Lower lobe of right lung (tissue), 2 donors: ENCODE measurements at regions not wholly inside any gene's neighbourhood (a gene's known extent, or its start where the extent isn't known, plus 50 kb on each side); places are given as distances from the start of the nearest gene placed in this dataset.

Experiments
- ATAC-seq, 2 donors: fragments of 200-7000 bp; cut with Tn5 transposase; one replicate each; pipeline ENCODE4 v1.9.1; 2020 to 2022; ENCODE audit warnings: mild to moderate bottlenecking in 2 of 2, moderate library complexity in 2 of 2
- DNase-seq: peaks from one replicate; pipeline ENCODE4 v3.0.0-alpha.2; 2020
- H3K27ac ChIP-seq: fragments of 200-600 bp; one replicate; pipeline ENCODE4 v1.8.0; 2022
- H3K27me3 ChIP-seq: fragments of 200-600 bp; one replicate; pipeline ENCODE4 v1.8.0; 2022; ENCODE audit warnings: low read depth
- H3K36me3 ChIP-seq: fragments of 200-600 bp; one replicate; pipeline ENCODE4 v1.8.0; 2022; ENCODE audit warnings: mild to moderate bottlenecking
- H3K4me1 ChIP-seq: fragments of 200-600 bp; one replicate; pipeline ENCODE4 v1.8.0; 2022
- H3K4me3 ChIP-seq: fragments of 200-600 bp; one replicate; pipeline ENCODE4 v1.8.0; 2022; ENCODE audit warnings: mild to moderate bottlenecking
- H3K9me3 ChIP-seq: fragments of 200-600 bp; one replicate; pipeline ENCODE4 v1.8.0; 2022
- intact Hi-C: fragments of 100-400 bp; cut with DNase I; formaldehyde crosslinking; loops from one replicate; pipeline ENCODE4 v1.11.0; 2022
- TF ChIP-seq, protein P1 (sequence below): fragments of 200-600 bp; IDR thresholded peaks from one replicate; pipeline ENCODE4 v1.8.0; 2022; ENCODE audit warnings: antibody characterized with exemption, mild to moderate bottlenecking
- donor health status: DM: no; HTN: yes; CAD: no; lungs with severe emphysema.

DNA sequence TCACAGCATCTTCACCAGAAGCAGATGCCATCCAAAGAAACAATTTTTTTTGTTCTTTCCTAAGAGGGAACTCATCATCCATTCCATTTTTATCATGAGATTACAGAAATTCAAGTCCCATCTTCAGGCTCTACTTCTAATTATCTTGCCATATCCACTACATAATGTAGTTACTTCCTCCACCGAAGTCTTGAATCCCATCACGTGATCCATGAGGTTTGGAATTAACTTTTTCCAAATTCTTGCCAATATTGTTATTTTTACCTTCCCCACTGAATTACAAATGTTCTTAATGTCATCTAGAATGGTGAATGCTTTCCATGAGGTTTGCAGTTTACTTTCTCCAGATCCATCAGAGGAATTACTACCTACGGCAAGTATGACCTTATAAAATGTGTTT is 1014.7 kb upstream of the LRRN3 start:
- ATAC-seq: no peak
- H3K9me3 ChIP-seq: peaks cover 5% of the 10 kb centered on the region
- no peak overlapping the region for H3K4me3 ChIP-seq
- no peaks in the 10 kb centered on the region for H3K27me3 ChIP-seq
- intact Hi-C loops: no loop called here
- no peak overlapping the region for H3K27ac ChIP-seq
- DNase-seq: no peak
- no peaks in the 10 kb centered on the region for H3K4me1 ChIP-seq
- no peaks in the 10 kb centered on the region for H3K36me3 ChIP-seq
- TF ChIP-seq, protein P1, sequence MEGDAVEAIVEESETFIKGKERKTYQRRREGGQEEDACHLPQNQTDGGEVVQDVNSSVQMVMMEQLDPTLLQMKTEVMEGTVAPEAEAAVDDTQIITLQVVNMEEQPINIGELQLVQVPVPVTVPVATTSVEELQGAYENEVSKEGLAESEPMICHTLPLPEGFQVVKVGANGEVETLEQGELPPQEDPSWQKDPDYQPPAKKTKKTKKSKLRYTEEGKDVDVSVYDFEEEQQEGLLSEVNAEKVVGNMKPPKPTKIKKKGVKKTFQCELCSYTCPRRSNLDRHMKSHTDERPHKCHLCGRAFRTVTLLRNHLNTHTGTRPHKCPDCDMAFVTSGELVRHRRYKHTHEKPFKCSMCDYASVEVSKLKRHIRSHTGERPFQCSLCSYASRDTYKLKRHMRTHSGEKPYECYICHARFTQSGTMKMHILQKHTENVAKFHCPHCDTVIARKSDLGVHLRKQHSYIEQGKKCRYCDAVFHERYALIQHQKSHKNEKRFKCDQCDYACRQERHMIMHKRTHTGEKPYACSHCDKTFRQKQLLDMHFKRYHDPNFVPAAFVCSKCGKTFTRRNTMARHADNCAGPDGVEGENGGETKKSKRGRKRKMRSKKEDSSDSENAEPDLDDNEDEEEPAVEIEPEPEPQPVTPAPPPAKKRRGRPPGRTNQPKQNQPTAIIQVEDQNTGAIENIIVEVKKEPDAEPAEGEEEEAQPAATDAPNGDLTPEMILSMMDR: no peak

DNA sequence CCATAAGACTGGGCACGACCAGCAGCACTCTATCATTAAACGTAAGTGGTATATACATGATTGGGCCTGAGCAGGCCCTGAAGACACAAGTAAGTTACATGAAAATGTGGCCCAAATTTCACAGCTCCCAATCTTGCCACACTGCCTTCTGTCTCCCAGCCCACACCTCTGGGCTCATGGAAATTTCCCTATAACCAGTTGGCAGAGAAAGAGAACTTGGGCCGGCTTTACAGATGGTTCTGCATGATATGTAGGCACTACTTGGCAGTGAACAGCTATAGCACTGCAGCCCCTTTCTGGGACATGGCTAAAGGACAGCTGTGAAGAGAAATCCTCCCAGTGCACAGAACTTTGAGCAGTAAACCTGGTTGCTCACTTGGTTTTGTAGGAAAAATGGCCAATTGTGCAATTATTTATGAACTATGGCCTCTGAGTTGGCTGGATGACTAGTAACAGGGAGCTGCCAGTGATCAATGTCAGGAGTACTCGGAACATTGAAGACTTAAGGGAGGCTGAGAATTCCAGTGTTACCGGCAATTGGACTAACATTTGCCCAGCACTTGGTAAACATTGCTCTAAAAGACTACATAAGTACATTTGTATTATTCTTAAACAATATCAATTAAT is 1006.6 kb upstream of the LRRN3 start:
- ATAC-seq: no peak
- H3K9me3 ChIP-seq: peaks cover 5% of the 10 kb centered on the region
- TF ChIP-seq, protein P1: no peak
- intact Hi-C loops: no loop called here
- H3K4me3 ChIP-seq: no peak overlapping the region
- H3K27me3 ChIP-seq: no peaks in the 10 kb centered on the region
- H3K36me3 ChIP-seq: no peaks in the 10 kb centered on the region
- no peak for DNase-seq
- H3K27ac ChIP-seq: no peak overlapping the region
- H3K4me1 ChIP-seq: no peaks in the 10 kb centered on the region

DNA sequence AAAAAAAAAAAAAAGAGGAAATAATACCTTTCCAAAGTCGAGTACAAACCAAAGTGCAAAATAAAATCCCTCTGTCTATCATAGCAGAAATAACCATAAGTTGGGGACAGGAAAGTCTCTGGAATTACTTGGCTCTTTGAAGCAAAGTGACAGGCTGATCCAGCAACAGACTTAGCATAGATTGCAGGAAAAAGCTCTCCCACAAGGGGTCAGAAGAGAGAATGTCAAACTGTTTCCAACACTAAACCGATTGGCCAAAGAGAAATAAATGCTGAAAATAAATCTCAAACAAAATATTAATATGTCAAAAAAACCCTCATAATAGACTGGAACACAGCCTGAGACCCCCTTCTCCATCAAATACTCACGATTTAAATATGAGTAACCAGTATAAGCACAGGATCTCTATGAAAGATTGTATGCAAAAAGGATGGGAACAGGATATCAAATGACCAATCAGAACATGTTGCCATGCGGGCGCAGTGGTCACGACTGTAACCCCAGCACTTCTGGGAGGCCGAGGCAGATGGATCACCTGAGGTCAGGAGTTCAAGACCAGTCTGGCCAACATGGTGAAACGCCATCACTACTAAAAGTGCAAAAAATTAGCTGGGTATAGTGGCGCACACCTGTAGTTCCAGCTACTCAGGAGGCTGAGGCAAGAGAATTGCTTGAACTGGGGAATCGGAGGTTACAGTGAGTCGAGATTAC is 1000.7 kb upstream of the LRRN3 start:
- no peak for DNase-seq
- H3K4me3 ChIP-seq: no peak overlapping the region
- no peaks in the 10 kb centered on the region for H3K27me3 ChIP-seq
- H3K27ac ChIP-seq: no peak overlapping the region
- H3K36me3 ChIP-seq: no peaks in the 10 kb centered on the region
- H3K4me1 ChIP-seq: no peaks in the 10 kb centered on the region
- TF ChIP-seq, protein P1: peak; percentile 28
- no peak for ATAC-seq
- no peaks in the 10 kb centered on the region for H3K9me3 ChIP-seq
- intact Hi-C loops: no loop called here

DNA sequence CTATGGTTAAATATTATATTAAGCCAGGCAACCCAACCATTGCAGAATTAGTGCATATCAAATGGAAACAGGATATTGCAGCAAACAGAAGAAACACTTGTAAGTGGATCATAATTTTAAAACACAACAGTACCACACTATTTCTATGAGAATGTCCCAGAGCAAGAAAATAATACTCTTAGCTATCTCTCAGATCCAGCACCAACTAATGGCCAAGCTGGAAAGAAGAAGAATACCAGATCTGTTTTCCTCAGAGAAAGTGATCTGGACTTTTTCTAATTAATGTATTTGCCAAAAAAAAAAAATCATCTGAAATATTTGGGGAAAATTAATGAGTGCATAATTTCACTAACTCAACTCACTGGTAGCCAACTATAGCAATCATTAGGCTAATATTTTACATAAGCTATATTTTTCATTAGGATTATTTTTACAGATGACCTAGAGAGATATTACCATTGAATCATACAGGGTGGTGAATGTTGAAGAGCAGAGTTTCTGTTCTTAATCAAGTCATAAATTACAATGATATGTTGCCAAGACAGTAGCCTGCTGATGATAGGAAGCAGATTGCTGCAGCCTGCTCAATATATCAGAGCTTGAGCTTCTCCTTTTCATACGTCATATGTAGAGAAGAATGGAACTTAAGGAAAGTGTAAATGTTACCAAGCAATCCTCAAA is 995.4 kb upstream of the LRRN3 start:
- intact Hi-C loops: no loop called here
- Histone ChIP-seq H3K9me3 (peaks cover 7% of the 10 kb centered on the region), H3K4me3 (no peak overlapping the region), H3K27me3 (no peaks in the 10 kb centered on the region), H3K36me3 (no peaks in the 10 kb centered on the region), H3K4me1 (no peaks in the 10 kb centered on the region), H3K27ac (no peak overlapping the region)
- ATAC-seq: no peak
- DNase-seq: no peak
- TF ChIP-seq, protein P1: no peak

DNA sequence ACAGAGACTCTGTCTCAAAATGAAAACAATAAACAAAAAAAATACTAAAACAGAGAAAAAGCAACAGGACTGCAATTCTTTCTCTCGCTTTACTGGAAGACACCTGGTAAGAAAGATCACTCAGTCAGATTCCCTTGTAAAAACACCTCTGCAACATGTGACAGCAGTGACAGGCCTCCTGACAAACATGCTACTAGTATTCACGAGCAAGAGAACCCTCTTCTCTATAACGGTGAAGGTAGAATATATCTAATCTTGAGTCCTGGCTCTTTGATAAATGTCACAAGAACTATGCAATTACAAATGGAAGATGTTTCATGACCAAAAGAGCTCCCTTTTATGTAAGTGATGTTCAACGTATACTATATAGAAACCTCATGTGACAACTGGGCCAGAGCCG is 986.7 kb upstream of the LRRN3 start:
- no peak overlapping the region for H3K27ac ChIP-seq
- TF ChIP-seq, protein P1: no peak
- intact Hi-C loops: no loop called here
- H3K27me3 ChIP-seq: no peaks in the 10 kb centered on the region
- no peaks in the 10 kb centered on the region for H3K4me1 ChIP-seq
- DNase-seq (no peak), ATAC-seq (no peak)
- H3K4me3 ChIP-seq: no peak overlapping the region
- H3K9me3 ChIP-seq: no peaks in the 10 kb centered on the region
- no peaks in the 10 kb centered on the region for H3K36me3 ChIP-seq
